ENCODE measurements at regions not wholly inside any gene's neighbourhood (a gene's known extent, or its start where the extent isn't known, plus 50 kb on each side); places are given as distances from the start of the nearest gene placed in this dataset.
"Not testable (repeated sequence)": the region's sequence is repeated elsewhere in the genome, so short reads cannot be mapped to it uniquely, and the experiment has no call there.

DNA sequence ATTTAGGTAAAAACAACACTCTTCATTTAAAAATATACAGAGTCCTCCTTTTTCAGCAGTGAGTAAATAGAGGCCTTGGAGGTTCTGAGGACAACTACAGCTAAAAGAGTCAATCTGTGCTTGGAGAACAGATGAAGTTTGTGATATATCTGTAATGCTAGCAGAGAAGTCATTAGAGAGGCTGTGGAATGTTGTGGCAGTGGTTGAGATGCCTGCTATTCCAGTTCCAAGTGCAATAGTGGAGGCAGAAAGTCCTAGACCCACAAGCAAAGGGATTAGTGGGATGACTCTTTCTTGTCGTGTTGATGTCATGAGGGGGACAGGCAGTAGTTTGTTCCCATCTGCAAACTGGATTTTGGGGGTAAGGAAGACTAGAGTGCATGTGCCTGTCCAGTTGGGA, 62.1 kb upstream of the EZR start:
- not testable (repeated sequence) for DNase-seq

DNA sequence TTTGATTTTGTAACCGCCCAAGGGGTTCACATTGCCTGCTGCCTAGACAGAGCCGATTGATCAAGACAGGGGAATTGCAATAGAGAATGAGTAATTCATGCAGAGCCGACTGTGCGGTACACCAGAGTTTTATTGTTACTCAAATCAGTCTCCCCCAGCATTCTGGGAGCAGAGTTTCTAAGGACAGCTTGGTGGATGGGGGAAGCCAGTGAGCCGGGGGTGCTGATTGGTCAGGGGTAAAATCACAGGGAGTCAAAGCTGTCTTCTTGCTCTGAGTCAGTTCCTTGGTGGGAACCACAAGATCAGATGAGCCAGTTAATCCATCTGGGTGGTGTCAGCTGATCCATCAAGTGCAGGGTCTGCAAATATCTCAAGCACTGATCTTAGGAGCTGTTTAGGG, 60.0 kb upstream of the EZR start:
- DNase-seq: peak; percentile 29

GRCh38 chr6:158877716-158878115, 58.5 kb upstream of the EZR start:
- DNase-seq: no peak

- DNase-seq: no peak
Observed at GRCh38 chr6:158876886-158877285, 57.7 kb upstream of the EZR start.

DNA sequence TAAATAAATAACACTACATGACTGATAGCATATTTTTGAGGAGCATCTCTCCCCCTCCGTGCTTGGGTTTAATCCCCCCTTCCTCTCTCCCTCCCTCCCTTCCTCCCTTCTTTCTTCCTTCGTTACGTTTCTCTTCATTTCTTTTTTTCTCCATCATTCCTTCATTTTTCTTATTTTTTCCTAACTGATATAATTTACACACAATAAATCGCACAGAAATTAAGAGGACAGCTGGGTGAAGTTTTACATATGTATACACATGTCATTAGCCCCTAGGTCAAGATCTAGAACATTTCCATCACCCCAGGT, 51.4 kb upstream of the EZR start:
- DNase-seq: no peak

DNA sequence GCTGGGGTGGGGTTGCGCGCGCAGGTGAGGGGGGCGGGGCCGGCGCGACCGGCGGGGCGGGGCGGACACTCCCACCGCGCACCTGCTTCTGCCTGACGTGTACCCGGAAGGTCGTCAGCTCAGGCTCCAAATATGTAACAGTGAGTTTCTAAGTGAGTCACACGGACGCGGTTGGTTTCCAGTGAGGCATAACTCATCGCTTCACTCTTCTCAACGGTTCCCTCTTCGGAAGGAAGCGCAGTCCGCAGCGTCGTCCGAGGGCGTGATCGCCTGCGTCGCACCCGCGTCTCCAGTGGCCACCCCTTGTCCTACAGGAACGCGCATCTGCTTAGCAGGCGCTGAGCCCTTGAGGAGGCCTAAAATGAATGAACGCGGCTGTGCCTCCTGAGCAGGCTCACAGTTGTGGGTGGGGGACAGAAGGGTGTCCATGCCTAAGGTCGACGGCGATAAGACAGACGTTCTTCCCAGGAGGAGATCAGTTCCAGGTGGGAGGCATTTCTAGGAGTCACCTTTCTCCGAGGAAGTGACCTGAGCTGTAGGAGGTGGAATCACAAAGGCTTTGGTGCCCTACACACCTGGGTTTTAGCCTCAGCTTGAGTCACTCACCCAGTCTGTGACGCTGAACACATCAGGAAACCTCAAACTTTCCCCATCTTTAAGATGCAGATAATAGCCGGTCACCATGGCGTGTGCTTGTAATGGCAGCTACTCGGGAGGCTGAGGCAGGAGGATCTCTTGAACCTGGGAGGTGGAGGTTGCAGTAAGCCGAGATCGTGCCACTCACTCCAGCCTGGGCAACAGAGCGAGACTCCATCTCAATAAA, 50.9 kb upstream of the EZR start:
- peak; percentile 98 for DNase-seq

- DNase-seq: peak; percentile 97
Observed at GRCh38 chr6:158868890-158869825, 50.0 kb upstream of the EZR start.
